Stimulated activated CD4-positive, alpha-beta T cell treated with anti-CD3 and anti-CD28 coated beads, Interleukin-1b, Interleukin-23, amount 100 ng/mL, for 4 hours (primary cell): ENCODE measurements at regions not wholly inside any gene's neighbourhood (a gene's known extent, or its start where the extent isn't known, plus 50 kb on each side); places are given as distances from the start of the nearest gene placed in this dataset.

Source experiments
- DNase-seq, 2 donors: peaks; one replicate each; pipeline ENCODE4 v3.0.0-alpha.2; 2020; ENCODE audit warnings: low read depth in 2 of 2

GRCh38 chr2:111636905-111637304, 247.1 kb downstream of the ANAPC1 start:
- no peak for DNase-seq

DNA sequence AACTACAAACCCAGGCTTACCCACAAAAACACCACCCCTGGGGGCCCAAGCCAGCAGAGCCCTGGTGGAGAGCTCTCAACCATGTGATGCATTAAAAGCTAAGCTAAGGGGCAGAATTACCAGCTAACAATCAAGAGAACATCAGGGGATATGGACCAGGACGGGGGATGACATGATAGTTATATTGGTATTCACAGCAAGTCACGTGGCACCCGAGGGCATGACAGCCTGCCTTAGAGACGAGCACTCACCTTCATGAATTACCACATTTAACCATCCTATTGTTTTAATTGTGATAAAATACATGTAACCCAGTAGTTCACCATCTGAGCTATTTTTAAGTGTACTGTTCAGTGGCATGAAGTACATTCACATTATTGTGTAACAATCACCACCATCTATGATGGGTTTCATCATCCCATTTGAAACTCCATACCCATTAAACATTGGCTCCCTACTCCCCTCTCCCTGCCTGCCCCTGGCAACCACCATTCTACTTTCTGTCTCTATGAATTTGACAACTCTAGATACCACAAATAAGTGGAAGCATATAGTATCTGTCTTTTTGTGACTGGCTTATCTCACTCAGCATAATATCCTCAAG, 245.6 kb downstream of the ANAPC1 start:
- DNase-seq: no peak

DNA sequence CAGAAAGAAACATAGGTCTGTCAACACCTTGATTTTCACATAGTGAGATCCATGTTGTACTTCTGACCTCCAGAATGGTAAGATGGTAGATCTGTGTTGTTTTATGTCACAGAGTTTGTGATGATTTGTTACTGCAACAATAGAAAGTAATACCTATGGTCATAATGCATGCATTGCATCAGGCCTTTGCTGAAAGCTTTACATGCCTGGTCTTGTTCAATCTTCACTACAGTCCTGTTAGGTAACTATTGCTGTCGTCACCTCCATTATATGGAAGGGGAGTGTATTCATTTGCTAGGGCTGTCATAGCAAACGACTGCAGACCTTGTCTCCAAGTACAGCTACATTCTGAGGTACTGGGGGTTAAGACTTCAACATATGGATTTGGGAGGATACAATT, 243.5 kb downstream of the ANAPC1 start:
- DNase-seq: no peak

GRCh38 chr2:111642586-111643327, 241.2 kb downstream of the ANAPC1 start:
- DNase-seq: no peak

DNA sequence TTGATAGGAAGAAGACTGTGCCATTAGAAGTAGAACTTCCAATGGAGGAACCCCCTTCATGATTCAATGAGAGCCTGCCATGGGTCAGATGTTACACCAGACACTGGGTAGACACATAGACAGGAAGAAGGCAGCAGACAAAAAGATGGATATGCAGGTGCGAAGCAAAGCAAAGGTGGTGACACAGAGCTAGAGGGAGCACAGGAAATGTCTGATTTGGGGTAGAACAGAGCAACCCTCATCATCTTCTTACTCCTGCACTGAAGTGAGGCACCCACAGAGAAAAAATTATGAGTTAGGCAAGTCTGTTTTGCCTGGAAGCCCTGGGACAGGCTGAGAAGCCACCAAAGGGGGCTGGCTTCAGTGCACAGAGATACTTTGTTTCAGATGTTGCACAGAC, 240.2 kb downstream of the ANAPC1 start:
- DNase-seq: no peak

- DNase-seq: no peak
Observed at GRCh38 chr2:111647359-111647758, 236.6 kb downstream of the ANAPC1 start.

- no peak for DNase-seq
Observed at GRCh38 chr2:111652038-111652437, 232.0 kb downstream of the ANAPC1 start.

GRCh38 chr2:111652681-111653080, 231.3 kb downstream of the ANAPC1 start:
- no peak for DNase-seq

DNA sequence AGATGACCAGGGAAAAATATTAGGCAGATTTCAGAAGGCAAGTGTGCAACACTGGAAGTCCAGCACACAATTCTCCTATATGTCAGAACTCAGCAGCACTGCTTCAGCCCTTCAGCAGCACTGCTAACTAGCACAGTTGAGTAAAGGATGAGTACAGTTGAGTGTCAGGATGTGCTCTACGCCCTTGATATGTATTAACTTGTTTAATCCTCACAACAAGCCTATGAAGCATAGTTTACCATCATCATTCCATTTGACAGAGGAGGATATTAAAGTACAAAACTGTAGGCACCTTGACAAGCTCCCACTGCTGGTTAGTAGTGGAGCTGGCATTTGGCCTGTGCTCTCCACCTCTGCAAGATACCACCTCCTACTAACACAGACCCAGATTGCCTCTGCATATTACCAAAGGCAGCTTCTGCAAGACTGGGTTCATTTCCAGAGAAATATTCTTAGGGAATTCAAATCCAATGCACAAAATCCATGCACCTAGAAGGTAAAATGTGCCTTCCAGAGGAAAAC, 230.8 kb downstream of the ANAPC1 start:
- no peak for DNase-seq

- DNase-seq: no peak
Observed at GRCh38 chr2:111653913-111654312, 230.1 kb downstream of the ANAPC1 start.

GRCh38 chr2:111654829-111655228, 229.2 kb downstream of the ANAPC1 start:
- DNase-seq: no peak

- DNase-seq: no peak
Observed at GRCh38 chr2:111656436-111656835, 227.6 kb downstream of the ANAPC1 start.

DNA sequence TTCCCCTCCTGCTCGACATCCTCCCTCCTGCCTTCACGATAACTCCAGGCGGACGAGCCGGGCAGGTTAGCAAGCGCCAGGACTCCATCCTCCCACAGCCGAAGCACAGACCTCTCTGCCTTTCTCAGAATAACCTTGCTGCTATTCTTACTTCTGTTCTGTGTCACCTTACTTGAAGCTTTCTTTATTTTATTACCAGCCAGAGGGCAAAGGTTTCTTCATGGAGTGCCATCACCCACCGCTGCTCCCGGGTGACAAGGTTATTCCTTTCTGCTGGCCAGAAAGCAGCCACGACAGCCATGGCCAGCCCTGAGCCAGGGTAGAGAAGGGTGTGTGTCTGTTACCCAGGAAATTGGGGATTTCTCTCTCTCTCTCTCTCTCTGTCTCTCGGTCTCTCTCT, 227.1 kb downstream of the ANAPC1 start:
- no peak for DNase-seq

GRCh38 chr2:111657351-111657975, 226.5 kb downstream of the ANAPC1 start:
- DNase-seq: no peak

- no peak for DNase-seq
Observed at GRCh38 chr2:111659361-111660333, 224.3 kb downstream of the ANAPC1 start.

GRCh38 chr2:111660811-111661210, 223.2 kb downstream of the ANAPC1 start:
- DNase-seq: no peak

DNA sequence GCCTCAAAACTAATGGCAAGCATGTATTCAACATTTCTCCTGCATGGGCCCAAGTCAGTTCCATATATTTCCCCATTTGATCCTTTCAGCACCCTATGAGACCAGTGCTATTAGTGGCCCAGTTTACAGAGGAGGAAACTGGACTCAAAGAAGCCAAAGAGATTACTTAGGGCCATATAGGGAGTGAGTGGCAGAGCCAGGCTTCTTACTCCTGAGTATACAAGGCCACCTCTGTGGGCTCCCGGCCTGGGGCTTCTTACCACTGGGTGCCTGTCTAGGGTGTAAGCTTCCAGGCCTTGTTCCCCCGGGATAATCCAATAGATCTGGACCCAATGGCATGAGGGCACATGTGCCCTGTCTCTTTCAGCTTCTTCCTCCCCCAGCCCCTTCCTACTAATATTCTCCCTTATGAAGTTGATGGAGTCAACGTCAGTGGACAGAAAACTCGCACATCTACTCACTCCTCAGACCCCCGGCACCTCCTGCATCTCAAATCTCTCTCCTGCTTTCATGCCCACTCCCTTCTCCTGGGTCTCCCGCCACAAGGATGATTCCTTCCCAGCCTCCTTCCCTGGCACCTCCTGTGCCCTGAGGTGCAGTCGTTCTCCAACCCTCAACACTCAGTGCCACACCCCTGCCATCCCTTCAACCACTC, 222.6 kb downstream of the ANAPC1 start:
- DNase-seq: no peak

GRCh38 chr2:111662039-111662770, 221.8 kb downstream of the ANAPC1 start:
- no peak for DNase-seq

DNA sequence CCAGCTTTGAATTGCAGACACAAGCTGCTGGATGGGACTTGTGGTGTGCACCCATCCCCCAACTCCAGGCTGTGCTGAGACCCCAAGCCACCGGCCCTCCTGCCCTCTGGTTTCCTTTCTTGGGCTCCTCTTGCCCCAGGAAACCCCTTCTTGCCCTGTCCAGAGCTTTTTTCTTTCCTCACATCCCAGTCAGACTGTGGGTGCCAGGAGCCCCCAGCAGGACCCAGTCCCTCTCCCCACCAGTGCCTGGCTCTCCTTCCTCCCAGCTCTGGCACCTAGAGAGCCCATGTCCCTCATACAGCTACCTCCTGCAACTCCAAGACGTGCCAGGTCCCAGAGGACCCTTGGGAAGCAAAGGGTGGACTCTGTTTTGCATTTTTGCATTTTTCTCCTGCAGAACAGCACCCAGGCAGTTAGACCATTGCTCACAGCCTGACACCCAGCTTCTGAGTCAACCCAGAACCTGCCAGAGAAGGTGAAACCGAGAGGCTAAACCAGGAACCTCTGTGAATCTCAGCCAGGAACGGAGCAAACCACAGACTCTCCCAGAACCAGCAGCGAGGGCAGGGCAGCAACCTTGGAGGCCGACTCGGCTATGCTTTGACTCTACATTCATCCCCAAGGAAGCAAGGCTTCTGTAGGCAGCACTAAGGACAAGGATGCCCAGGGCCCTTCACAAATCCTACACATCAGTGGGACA, 221.1 kb downstream of the ANAPC1 start:
- no peak for DNase-seq
